ENCODE measurements at regions not wholly inside any gene's neighbourhood (a gene's known extent, or its start where the extent isn't known, plus 50 kb on each side); places are given as distances from the start of the nearest gene placed in this dataset.
"Not testable (repeated sequence)": the region's sequence is repeated elsewhere in the genome, so short reads cannot be mapped to it uniquely, and the experiment has no call there.

DNA sequence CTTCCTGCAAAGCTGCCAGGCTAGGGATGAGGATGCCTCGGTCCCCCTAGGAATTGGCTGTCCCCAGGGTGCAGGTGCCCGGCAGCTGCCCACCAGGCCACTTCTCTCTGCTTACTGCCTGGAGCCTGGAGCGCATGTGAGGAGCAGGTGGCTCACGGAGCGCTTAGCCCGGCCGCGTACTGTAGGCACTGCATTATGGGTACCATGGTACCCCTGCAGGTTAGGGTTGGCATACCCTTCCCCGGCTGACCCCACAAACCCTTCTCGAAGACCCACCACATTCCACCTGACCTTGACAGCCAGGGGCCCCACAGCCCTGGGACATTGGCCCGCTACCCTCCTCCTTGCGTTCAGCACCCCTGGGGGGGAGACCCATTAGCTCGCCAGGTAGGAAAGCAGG is 681.1 kb upstream of the ZNF722 start:
- not testable (repeated sequence) for TF ChIP-seq POLR2AphosphoS5, POLR2A, EP300, CTCF (IDR thresholded peaks at IDR 0.05)
